RWPE1 (cell line): ENCODE measurements at regions not wholly inside any gene's neighbourhood (a gene's known extent, or its start where the extent isn't known, plus 50 kb on each side); places are given as distances from the start of the nearest gene placed in this dataset.

ENCODE experiments used
- CTCF ChIA-PET: fragments of 350-600 bp; sonication (Branson Sonifier 250); formaldehyde crosslinking; extraction: SDS; loops from one replicate; lab custom pipeline; 2021; lab: Yijun Ruan, JAX
- POLR2A ChIA-PET: fragments of 400-600 bp; formaldehyde crosslinking; extraction: SDS; loops from one replicate; lab custom pipeline; 2020; ENCODE audit warnings: antibody characterized with exemption; ENCODE audit not compliant: low non-redundant PET; lab: Yijun Ruan, JAX
- DNase-seq: peaks from one replicate; pipeline ENCODE4 v3.0.0; 2012; ENCODE audit warnings: low spot score
- H3K27ac ChIP-seq: fragments of 450-650 bp; 2 replicates; pipeline ENCODE4 v1.5.1; 2017
- CTCF ChIP-seq: fragments of 450-650 bp; conservative IDR thresholded peaks from 2 replicates; pipeline ENCODE4 v1.5.1; 2017; ENCODE audit warnings: low read depth, mild to moderate bottlenecking

GRCh38 chr22:33221568-33221967 is 163.4 kb upstream of the SYN3 start:
- ChIA-PET POLR2A (no interaction called here), CTCF (interaction anchor here (0.7 kb wide), 2 partner anchors 19 to 491 kb away, joined by 3 read pairs; no protein-coding TSS in a partner anchor)
- TF ChIP-seq CTCF: no peak
- no peak for DNase-seq
- no peak overlapping the region for H3K27ac ChIP-seq

- H3K27ac ChIP-seq: no peak overlapping the region
- DNase-seq: no peak
- no peak for TF ChIP-seq CTCF
- ChIA-PET CTCF (no interaction called here), POLR2A (no interaction called here)
Measured at GRCh38 chr22:33220476-33221080, 162.4 kb upstream of the SYN3 start.

GRCh38 chr22:33219648-33220384 is 161.6 kb upstream of the SYN3 start:
- H3K27ac ChIP-seq: no peak overlapping the region
- CTCF ChIA-PET: no interaction called here
- DNase-seq: no peak
- POLR2A ChIA-PET: interaction anchor here (0.5 kb wide), 1 partner anchor 1109 kb away, joined by 3 read pairs; no protein-coding TSS in a partner anchor
- no peak for TF ChIP-seq CTCF

GRCh38 chr22:33213383-33214075 is 155.3 kb upstream of the SYN3 start:
- no peak for TF ChIP-seq CTCF
- ChIA-PET CTCF (no interaction called here), POLR2A (no interaction called here)
- no peak overlapping the region for H3K27ac ChIP-seq
- no peak for DNase-seq

- ChIA-PET CTCF (no interaction called here), POLR2A (no interaction called here)
- peak; percentile 70 for TF ChIP-seq CTCF
- peak; percentile 46 for DNase-seq
- no peak overlapping the region for H3K27ac ChIP-seq
Measured at GRCh38 chr22:33209930-33210784, 152.0 kb upstream of the SYN3 start.

- TF ChIP-seq CTCF: no peak
- CTCF ChIA-PET: interaction anchor here (0.7 to 0.8 kb wide), 2 partner anchors 11 to 123 kb away, joined by 3 read pairs; no protein-coding TSS in a partner anchor
- DNase-seq: no peak
- no peak overlapping the region for H3K27ac ChIP-seq
- POLR2A ChIA-PET: no interaction called here
Measured at GRCh38 chr22:33204408-33204807, 146.2 kb upstream of the SYN3 start.
